Left renal cortex interstitium (tissue), 4 donors: ENCODE measurements at regions not wholly inside any gene's neighbourhood (a gene's known extent, or its start where the extent isn't known, plus 50 kb on each side); places are given as distances from the start of the nearest gene placed in this dataset.
"Not testable (repeated sequence)": the region's sequence is repeated elsewhere in the genome, so short reads cannot be mapped to it uniquely, and the experiment has no call there.

Experiments
- DNase-seq, 4 donors: peaks; one replicate each; pipeline ENCODE4 v3.0.0-alpha.2; 2013; ENCODE audit warnings: low read depth in 4 of 4, low spot score in 2 of 4, missing footprints in 1 of 4

GRCh38 chr5:86466721-86467120 lies 151.0 kb upstream of the COX7C start:
- not testable (repeated sequence) for DNase-seq

- DNase-seq, result no peak
Measured at GRCh38 chr5:86482008-86482407, 135.7 kb upstream of the COX7C start.

DNA sequence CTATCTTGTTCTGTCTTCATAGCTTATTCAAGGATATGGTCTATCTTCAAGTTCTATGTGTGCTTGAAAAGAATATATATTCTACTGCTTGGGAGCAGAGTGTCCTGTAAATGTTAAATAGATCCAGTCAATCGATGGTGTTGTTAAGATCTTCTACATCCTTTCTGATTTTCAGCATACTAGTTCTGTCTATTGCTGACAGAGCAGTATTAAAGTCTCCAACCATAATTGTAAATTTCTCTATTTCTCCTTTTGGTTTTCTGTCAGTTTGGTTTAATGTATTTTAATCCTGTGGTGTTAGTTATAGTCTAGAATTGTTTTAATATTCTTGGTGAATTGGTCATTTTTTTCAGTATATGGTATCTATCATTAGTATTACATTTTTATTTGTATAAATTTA lies 124.0 kb upstream of the COX7C start:
- no peak for DNase-seq

- DNase-seq, result no peak
Measured at GRCh38 chr5:86500947-86501346, 116.8 kb upstream of the COX7C start.

- no peak for DNase-seq
Measured at GRCh38 chr5:86507574-86507973, 110.2 kb upstream of the COX7C start.

GRCh38 chr5:86510330-86510915 lies 107.3 kb upstream of the COX7C start:
- not testable (repeated sequence) for DNase-seq

DNA sequence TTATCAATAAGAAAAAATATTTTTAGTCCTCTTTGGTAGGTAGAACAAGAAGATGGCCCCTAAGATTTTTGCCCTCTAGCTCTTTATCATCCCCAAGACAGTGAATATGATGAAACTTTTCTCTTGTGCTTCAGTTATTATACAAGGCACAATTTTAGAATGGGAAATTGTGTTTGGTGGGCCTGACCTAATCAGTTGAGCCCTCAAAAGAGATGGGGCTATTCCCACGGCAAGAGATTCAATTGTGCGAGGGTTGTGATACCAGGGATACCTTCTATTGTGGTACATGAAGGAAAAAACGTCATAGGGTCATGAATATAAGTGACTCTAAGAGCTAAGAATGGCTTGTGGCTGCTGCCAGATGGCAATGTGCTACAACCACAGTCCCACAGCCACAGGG lies 94.0 kb upstream of the COX7C start:
- DNase-seq, result no peak

GRCh38 chr5:86525622-86526021 lies 92.1 kb upstream of the COX7C start:
- no peak for DNase-seq

DNA sequence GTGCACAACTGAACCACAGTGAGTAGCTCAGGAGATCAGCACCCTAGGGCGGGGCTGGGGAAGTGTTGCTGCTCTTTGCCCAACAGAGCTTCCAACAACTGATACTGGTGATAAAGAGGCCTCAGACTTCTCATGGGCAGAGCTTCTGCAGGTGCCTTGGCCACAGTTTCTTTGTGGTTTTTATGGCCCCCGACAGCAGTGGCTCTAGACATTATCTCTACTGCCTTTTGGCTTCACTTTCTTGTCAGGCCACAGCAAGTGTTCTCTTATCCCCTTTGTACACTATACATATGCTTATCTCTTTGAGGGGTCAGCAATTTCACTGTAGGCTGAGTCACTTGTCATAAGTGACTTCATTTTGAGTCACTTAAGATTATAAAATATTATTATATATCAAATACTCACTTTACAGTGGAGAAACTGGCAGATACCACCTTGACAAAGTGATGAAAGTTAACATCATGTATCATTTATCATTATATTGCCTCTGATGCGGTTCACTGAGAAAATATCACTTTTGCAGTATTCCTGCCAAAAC lies 90.9 kb upstream of the COX7C start:
- no peak for DNase-seq

GRCh38 chr5:86532429-86532828 lies 85.3 kb upstream of the COX7C start:
- no peak for DNase-seq

DNA sequence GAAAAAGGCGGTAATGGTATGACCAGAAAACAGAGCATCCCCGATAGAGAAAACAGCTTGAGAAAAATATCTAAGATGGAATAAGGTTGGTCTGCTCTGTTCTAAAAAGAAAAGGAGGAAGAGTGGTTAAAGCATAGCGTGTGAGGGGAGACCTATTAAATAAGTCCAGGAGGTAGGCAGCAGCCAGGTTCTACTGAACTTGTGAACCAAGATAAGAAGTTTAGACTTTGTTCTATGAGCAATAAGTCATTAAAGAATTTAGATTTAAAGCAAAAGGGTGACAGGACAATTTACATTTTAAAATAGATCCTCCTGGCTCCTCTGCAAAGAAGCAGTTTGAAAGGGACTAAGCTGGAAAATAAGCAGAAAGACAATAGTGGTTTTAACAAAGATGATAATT lies 81.3 kb upstream of the COX7C start:
- no peak for DNase-seq

GRCh38 chr5:86542532-86542931 lies 75.2 kb upstream of the COX7C start:
- no peak for DNase-seq

DNA sequence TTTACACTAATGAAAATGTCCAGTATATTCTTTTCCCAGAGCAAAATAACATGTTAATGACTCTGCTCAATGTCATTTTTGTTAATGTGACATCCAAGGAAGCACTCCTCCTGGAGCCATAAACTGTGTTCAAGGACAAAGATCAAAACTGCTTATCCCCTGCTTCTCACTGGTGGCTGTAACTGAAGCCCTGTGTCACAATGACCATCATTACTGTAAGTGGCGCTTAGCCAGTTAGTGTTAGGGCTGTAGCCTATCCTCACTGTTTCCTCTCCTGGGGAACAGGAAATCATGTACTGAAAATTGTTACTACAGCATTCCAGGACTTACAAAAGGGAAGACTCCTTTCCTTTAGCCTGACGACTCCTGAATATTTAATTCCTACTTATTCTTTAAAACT lies 71.7 kb upstream of the COX7C start:
- no peak for DNase-seq

- DNase-seq, result no peak
Measured at GRCh38 chr5:86546582-86546981, 71.2 kb upstream of the COX7C start.

DNA sequence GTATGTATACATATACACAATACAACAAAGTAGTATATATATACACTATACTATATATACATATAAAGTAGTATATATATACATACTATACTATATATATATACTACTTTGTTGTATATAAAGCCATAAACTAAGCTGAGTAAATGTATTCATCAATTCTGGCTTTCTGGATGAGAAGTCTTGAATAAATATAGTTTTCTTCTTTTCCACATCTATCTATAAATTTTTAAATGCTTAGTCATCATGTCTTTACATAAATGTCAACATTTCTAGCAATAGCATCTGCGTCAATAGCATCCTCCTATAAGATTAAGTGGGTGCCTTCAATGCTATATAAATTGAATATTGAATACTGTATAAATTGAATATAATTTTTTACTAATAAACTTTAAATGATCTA lies 63.1 kb upstream of the COX7C start:
- DNase-seq, result no peak

DNA sequence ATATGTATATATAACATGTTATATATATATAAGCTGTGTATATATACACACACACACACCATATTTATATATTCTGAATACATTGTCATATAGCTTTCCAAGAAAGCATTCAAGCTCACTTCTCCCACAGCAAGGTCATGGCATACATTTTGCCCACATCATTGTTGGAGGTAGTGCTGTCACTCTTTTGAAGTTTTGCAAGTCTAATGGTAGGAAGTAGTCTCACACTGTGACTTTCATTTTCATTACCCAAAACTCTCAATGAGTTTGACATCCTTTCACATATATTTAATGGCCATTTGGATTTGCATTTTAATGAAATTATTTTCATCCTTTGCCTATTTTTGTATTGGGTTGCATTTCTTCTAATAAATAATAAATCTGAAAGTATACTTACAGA lies 59.8 kb upstream of the COX7C start:
- DNase-seq, result no peak

DNA sequence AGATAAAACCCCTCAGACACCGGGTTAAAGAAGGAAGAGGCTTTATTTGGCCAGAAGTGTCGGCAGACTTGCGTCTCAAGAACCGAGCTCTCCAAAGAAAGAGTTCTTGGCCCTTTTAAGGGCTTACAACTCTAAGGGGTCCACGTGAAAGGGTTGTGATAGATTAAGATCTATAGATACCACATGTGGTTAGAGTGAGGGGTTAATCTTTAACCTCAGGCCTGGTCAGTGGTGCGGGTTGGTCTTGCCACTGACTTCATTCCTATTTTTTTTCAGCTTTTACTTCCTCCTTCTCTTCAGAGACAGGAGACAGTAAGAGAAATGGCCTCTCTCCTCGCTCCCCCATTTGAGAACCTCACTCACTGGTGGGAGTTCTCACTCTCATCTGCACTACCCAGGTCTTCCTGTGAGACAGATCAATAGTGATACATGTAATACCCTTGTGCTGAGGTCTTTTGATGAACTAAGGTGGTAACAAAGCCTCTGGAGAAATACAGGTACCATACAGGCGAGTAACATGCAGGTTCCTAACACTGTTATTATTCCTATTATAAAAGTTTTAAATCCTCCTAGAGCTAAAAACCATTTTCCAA lies 52.4 kb upstream of the COX7C start:
- no peak for DNase-seq

GRCh38 chr5:86566030-86566429 lies 51.7 kb upstream of the COX7C start:
- not testable (repeated sequence) for DNase-seq
